WTC11 (cell line): ENCODE measurements at regions not wholly inside any gene's neighbourhood (a gene's known extent, or its start where the extent isn't known, plus 50 kb on each side); places are given as distances from the start of the nearest gene placed in this dataset.

Source experiments
- CREB1 ChIP-seq: sonication (generic); formaldehyde crosslinking; IDR thresholded peaks from 2 replicates; pipeline ENCODE4 v1.8.0; 2023; ENCODE audit warnings: mild to moderate bottlenecking, missing genetic modification reagents
- FOXP1 ChIP-seq: sonication (generic); formaldehyde crosslinking; IDR thresholded peaks from 2 replicates; pipeline ENCODE4 v1.8.0; 2022; ENCODE audit warnings: missing genetic modification reagents, mild to moderate bottlenecking, moderate library complexity, borderline replicate concordance
- KAT7 ChIP-seq: sonication (generic); formaldehyde crosslinking; IDR thresholded peaks from 2 replicates; pipeline ENCODE4 v1.8.1; 2023; ENCODE audit warnings: missing genetic modification reagents, mild to moderate bottlenecking, borderline replicate concordance
- MYBL2 ChIP-seq: sonication (generic); formaldehyde crosslinking; IDR thresholded peaks from 2 replicates; pipeline ENCODE4 v1.8.1; 2023; ENCODE audit warnings: mild to moderate bottlenecking, moderate library complexity, missing genetic modification reagents
- ZNF423 ChIP-seq: fragments of 250-450 bp; sonication (Bioruptor Pico); IDR thresholded peaks from 2 replicates; pipeline ENCODE4 v2.1.2; 2022; ENCODE audit warnings: mild to moderate bottlenecking, moderate library complexity
- TF ChIP-seq, protein P1 (sequence below): fragments of 250-450 bp; sonication (Bioruptor Pico); IDR thresholded peaks from 2 replicates; pipeline ENCODE4 v1.9.0; 2021; ENCODE audit warnings: moderate library complexity, mild to moderate bottlenecking, inconsistent platforms, borderline replicate concordance
- TF ChIP-seq, protein P2 (sequence below): sonication (generic); formaldehyde crosslinking; IDR thresholded peaks from 2 replicates; pipeline ENCODE4 v1.8.1; 2022; ENCODE audit warnings: low read depth, missing genetic modification reagents, borderline replicate concordance
- TF ChIP-seq, protein P3 (sequence below): sonication (generic); formaldehyde crosslinking; IDR thresholded peaks from 2 replicates; pipeline ENCODE4 v1.8.0; 2022; ENCODE audit warnings: mild to moderate bottlenecking, missing genetic modification reagents
- TF ChIP-seq, protein P4 (sequence below): sonication (generic); formaldehyde crosslinking; IDR thresholded peaks from 2 replicates; pipeline ENCODE4 v1.8.0; 2022; ENCODE audit warnings: missing genetic modification reagents
- TF ChIP-seq, protein P5 (sequence below): sonication (generic); formaldehyde crosslinking; IDR thresholded peaks from 2 replicates; pipeline ENCODE4 v1.8.1; 2022; ENCODE audit warnings: mild to moderate bottlenecking, moderate library complexity, missing genetic modification reagents
- TF ChIP-seq, protein P6 (sequence below): sonication (generic); formaldehyde crosslinking; IDR thresholded peaks from 2 replicates; pipeline ENCODE4 v1.8.0; 2022; ENCODE audit warnings: mild to moderate bottlenecking, missing genetic modification reagents

DNA sequence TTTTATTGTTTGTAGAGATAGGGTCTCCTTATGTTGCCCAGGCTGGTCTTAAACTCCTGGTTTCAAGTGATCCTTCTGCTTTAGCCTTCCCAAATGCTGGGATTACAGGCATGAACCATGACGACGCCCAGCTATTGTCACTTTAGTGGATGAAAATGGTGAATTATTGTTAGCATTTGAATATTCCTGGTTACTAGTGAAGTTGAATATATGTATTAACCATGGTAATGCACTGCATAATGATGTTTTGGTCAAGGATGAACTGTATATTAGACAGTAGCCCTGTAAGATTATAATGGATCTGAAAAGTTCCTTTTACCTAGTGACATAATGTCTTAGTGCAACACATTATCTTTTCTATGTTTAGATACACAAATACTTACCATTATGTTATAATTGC lies 50.4 kb upstream of the KCNAB1 start (continued):
- TF ChIP-seq, protein P1, sequence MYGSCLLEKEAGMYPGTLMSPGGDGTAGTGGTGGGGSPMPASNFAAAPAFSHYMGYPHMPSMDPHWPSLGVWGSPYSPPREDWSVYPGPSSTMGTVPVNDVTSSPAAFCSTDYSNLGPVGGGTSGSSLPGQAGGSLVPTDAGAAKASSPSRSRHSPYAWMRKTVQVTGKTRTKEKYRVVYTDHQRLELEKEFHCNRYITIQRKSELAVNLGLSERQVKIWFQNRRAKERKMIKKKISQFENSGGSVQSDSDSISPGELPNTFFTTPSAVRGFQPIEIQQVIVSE (CRISPR knock-in tag), result no peak
- TF ChIP-seq MYBL2 (CRISPR knock-in tag) (no peak), KAT7 (CRISPR knock-in tag) (no peak), CREB1 (CRISPR knock-in tag) (no peak), ZNF423 (CRISPR knock-in tag) (no peak), FOXP1 (CRISPR knock-in tag) (no peak)
- TF ChIP-seq, protein P2, sequence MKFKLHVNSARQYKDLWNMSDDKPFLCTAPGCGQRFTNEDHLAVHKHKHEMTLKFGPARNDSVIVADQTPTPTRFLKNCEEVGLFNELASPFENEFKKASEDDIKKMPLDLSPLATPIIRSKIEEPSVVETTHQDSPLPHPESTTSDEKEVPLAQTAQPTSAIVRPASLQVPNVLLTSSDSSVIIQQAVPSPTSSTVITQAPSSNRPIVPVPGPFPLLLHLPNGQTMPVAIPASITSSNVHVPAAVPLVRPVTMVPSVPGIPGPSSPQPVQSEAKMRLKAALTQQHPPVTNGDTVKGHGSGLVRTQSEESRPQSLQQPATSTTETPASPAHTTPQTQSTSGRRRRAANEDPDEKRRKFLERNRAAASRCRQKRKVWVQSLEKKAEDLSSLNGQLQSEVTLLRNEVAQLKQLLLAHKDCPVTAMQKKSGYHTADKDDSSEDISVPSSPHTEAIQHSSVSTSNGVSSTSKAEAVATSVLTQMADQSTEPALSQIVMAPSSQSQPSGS (CRISPR knock-in tag), result no peak
- TF ChIP-seq, protein P3, sequence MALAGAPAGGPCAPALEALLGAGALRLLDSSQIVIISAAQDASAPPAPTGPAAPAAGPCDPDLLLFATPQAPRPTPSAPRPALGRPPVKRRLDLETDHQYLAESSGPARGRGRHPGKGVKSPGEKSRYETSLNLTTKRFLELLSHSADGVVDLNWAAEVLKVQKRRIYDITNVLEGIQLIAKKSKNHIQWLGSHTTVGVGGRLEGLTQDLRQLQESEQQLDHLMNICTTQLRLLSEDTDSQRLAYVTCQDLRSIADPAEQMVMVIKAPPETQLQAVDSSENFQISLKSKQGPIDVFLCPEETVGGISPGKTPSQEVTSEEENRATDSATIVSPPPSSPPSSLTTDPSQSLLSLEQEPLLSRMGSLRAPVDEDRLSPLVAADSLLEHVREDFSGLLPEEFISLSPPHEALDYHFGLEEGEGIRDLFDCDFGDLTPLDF (CRISPR knock-in tag), result no peak
- TF ChIP-seq, protein P4, sequence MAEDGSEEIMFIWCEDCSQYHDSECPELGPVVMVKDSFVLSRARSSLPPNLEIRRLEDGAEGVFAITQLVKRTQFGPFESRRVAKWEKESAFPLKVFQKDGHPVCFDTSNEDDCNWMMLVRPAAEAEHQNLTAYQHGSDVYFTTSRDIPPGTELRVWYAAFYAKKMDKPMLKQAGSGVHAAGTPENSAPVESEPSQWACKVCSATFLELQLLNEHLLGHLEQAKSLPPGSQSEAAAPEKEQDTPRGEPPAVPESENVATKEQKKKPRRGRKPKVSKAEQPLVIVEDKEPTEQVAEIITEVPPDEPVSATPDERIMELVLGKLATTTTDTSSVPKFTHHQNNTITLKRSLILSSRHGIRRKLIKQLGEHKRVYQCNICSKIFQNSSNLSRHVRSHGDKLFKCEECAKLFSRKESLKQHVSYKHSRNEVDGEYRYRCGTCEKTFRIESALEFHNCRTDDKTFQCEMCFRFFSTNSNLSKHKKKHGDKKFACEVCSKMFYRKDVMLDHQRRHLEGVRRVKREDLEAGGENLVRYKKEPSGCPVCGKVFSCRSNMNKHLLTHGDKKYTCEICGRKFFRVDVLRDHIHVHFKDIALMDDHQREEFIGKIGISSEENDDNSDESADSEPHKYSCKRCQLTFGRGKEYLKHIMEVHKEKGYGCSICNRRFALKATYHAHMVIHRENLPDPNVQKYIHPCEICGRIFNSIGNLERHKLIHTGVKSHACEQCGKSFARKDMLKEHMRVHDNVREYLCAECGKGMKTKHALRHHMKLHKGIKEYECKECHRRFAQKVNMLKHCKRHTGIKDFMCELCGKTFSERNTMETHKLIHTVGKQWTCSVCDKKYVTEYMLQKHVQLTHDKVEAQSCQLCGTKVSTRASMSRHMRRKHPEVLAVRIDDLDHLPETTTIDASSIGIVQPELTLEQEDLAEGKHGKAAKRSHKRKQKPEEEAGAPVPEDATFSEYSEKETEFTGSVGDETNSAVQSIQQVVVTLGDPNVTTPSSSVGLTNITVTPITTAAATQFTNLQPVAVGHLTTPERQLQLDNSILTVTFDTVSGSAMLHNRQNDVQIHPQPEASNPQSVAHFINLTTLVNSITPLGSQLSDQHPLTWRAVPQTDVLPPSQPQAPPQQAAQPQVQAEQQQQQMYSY (CRISPR knock-in tag), result no peak
- TF ChIP-seq, protein P5, sequence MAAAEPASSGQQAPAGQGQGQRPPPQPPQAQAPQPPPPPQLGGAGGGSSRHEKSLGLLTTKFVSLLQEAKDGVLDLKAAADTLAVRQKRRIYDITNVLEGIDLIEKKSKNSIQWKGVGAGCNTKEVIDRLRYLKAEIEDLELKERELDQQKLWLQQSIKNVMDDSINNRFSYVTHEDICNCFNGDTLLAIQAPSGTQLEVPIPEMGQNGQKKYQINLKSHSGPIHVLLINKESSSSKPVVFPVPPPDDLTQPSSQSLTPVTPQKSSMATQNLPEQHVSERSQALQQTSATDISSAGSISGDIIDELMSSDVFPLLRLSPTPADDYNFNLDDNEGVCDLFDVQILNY, result no peak
- TF ChIP-seq, protein P6, sequence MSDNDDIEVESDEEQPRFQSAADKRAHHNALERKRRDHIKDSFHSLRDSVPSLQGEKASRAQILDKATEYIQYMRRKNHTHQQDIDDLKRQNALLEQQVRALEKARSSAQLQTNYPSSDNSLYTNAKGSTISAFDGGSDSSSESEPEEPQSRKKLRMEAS, result no peak
- TF ChIP-seq, all 79 proteins: peak for 0
